NCI-H146 treated with DMSO at 0.1 percent for 48 hours (cell line): ENCODE measurements at regions not wholly inside any gene's neighbourhood (a gene's known extent, or its start where the extent isn't known, plus 50 kb on each side); places are given as distances from the start of the nearest gene placed in this dataset.

Experiments
- DNase-seq: peaks from one replicate; lab custom pipeline; 2025; ENCODE audit not compliant: unreplicated experiment; lab: John Stamatoyannopoulos, UW

- DNase-seq, result no peak
These were observed 293.3 kb downstream of the BRD1 start for GRCh38 chr22:49534386-49534785.

- DNase-seq, result no peak
These were observed 293.8 kb downstream of the BRD1 start for GRCh38 chr22:49533886-49534285.

- peak; percentile 2 for DNase-seq
These were observed 294.5 kb downstream of the BRD1 start for GRCh38 chr22:49532869-49533802.

GRCh38 chr22:49531368-49531791 lies 296.3 kb downstream of the BRD1 start:
- DNase-seq, result no peak

- DNase-seq, result no peak
These were observed 296.9 kb downstream of the BRD1 start for GRCh38 chr22:49530671-49531367.

- DNase-seq, result peak; percentile 3
These were observed 299.3 kb downstream of the BRD1 start for GRCh38 chr22:49528420-49528720.

- DNase-seq, result no peak
These were observed 299.9 kb downstream of the BRD1 start for GRCh38 chr22:49527611-49528419.

- no peak for DNase-seq
These were observed 301.7 kb downstream of the BRD1 start for GRCh38 chr22:49525801-49526535.

- no peak for DNase-seq
These were observed 302.3 kb downstream of the BRD1 start for GRCh38 chr22:49525360-49525759.

- DNase-seq, result peak; percentile 24
These were observed 303.3 kb downstream of the BRD1 start for GRCh38 chr22:49524362-49524761.

- DNase-seq, result no peak
These were observed 304.2 kb downstream of the BRD1 start for GRCh38 chr22:49523374-49524008.

GRCh38 chr22:49522582-49523373 lies 304.9 kb downstream of the BRD1 start:
- DNase-seq, result no peak

GRCh38 chr22:49521787-49522224 lies 305.9 kb downstream of the BRD1 start:
- no peak for DNase-seq

GRCh38 chr22:49519117-49519737 lies 308.4 kb downstream of the BRD1 start:
- DNase-seq, result no peak

GRCh38 chr22:49518436-49518970 lies 309.2 kb downstream of the BRD1 start:
- no peak for DNase-seq

GRCh38 chr22:49517667-49518185 lies 309.9 kb downstream of the BRD1 start:
- DNase-seq, result no peak

- no peak for DNase-seq
These were observed 310.5 kb downstream of the BRD1 start for GRCh38 chr22:49517211-49517610.

- no peak for DNase-seq
These were observed 312.2 kb downstream of the BRD1 start for GRCh38 chr22:49515475-49515874.

- DNase-seq, result no peak
These were observed 313.0 kb downstream of the BRD1 start for GRCh38 chr22:49514641-49515040.
